ENCODE measurements at regions not wholly inside any gene's neighbourhood (a gene's known extent, or its start where the extent isn't known, plus 50 kb on each side); places are given as distances from the start of the nearest gene placed in this dataset.

DNA sequence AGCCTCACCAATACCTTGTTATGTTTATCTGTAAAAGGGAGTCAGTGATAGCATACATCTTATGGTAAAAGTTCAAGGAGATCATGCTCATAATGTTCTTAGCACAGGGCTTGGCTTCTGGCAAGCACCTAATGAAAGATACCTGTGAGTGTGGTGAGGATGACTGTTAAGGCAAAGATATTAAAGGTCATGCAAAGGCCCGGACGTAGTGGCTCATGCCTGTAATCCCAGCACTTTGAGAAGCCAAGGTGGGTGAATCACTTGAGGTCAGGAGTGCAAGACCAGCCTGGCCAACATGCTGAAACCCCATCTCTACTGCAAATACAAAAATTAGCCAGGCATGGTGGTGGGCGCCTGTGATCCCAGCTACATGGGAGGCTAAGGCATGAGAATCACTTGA, 425.9 kb upstream of the TBX3 start:
- TF ChIP-seq CTCF (conservative IDR thresholded peaks at IDR 0.05 in 1 of 2, IDR thresholded peaks at IDR 0.05 in 1 of 2; ENCODE audit: low read depth in 1 of 2, low read length in 2 of 2) (no peak), EZH2 (IDR thresholded peaks at IDR 0.05; ENCODE audit: low read length, missing control alignments) (no peak)

Data from fibroblast of lung (primary cell).